SIG-M5 treated with dmso at 0.1 percent for 504 hours (cell line): ENCODE measurements at regions not wholly inside any gene's neighbourhood (a gene's known extent, or its start where the extent isn't known, plus 50 kb on each side); places are given as distances from the start of the nearest gene placed in this dataset.
A peak's percentile ranks its signal among the peaks of the same experiment; 100 is the strongest.

Experiments
- DNase-seq: peaks from one replicate; lab custom pipeline; 2025; ENCODE audit not compliant: unreplicated experiment; lab: John Stamatoyannopoulos, UW

- DNase-seq: peak; percentile 61
These were observed 496.9 kb upstream of the VRK2 start for GRCh38 chr2:57549642-57550102.

GRCh38 chr2:57550912-57551311 is 495.7 kb upstream of the VRK2 start:
- DNase-seq: no peak

GRCh38 chr2:57552885-57553284 is 493.7 kb upstream of the VRK2 start:
- no peak for DNase-seq

GRCh38 chr2:57554348-57554747 is 492.3 kb upstream of the VRK2 start:
- no peak for DNase-seq

GRCh38 chr2:57558312-57558711 is 488.3 kb upstream of the VRK2 start:
- DNase-seq: no peak

- no peak for DNase-seq
These were observed 484.1 kb upstream of the VRK2 start for GRCh38 chr2:57562495-57562894.

GRCh38 chr2:57563015-57563414 is 483.6 kb upstream of the VRK2 start:
- no peak for DNase-seq

- DNase-seq: no peak
These were observed 479.4 kb upstream of the VRK2 start for GRCh38 chr2:57567245-57567644.

- DNase-seq: no peak
These were observed 477.2 kb upstream of the VRK2 start for GRCh38 chr2:57569396-57569795.

- no peak for DNase-seq
These were observed 475.6 kb upstream of the VRK2 start for GRCh38 chr2:57570961-57571360.

GRCh38 chr2:57575700-57576268 is 470.8 kb upstream of the VRK2 start:
- DNase-seq: no peak

- no peak for DNase-seq
These were observed 469.6 kb upstream of the VRK2 start for GRCh38 chr2:57576983-57577382.

- DNase-seq: no peak
These were observed 448.7 kb upstream of the VRK2 start for GRCh38 chr2:57597940-57598339.

GRCh38 chr2:57598551-57598950 is 448.1 kb upstream of the VRK2 start:
- peak; percentile 24 for DNase-seq

GRCh38 chr2:57602733-57603132 is 443.9 kb upstream of the VRK2 start:
- peak; percentile 37 for DNase-seq

- no peak for DNase-seq
These were observed 431.6 kb upstream of the VRK2 start for GRCh38 chr2:57614988-57615387.

GRCh38 chr2:57615855-57616556 is 430.6 kb upstream of the VRK2 start:
- no peak for DNase-seq

GRCh38 chr2:57617318-57617717 is 429.3 kb upstream of the VRK2 start:
- DNase-seq: no peak

GRCh38 chr2:57621122-57621663 is 425.4 kb upstream of the VRK2 start:
- DNase-seq: no peak

- DNase-seq: no peak
These were observed 424.6 kb upstream of the VRK2 start for GRCh38 chr2:57622009-57622408.

GRCh38 chr2:57656198-57656597 is 390.4 kb upstream of the VRK2 start:
- no peak for DNase-seq

- no peak for DNase-seq
These were observed 377.0 kb upstream of the VRK2 start for GRCh38 chr2:57669570-57669969.

- no peak for DNase-seq
These were observed 372.6 kb upstream of the VRK2 start for GRCh38 chr2:57674025-57674424.
